GM23338 (cell line): ENCODE measurements at regions not wholly inside any gene's neighbourhood (a gene's known extent, or its start where the extent isn't known, plus 50 kb on each side); places are given as distances from the start of the nearest gene placed in this dataset.

Source experiments
- CREB1 ChIP-seq: fragments of 250-450 bp; sonication (Bioruptor Pico); IDR thresholded peaks from 2 replicates; pipeline ENCODE4 v1.5.0; 2020; ENCODE audit warnings: low read depth, mild to moderate bottlenecking, moderate library complexity
- ETS1 ChIP-seq: IDR thresholded peaks from 2 replicates; pipeline ENCODE4 v1.6.1; 2016; ENCODE audit warnings: antibody characterized with exemption
- EZH2 ChIP-seq: fragments of 200-600 bp; sonication (generic); IDR thresholded peaks from one replicate; pipeline ENCODE4 v1.8.0; 2017; ENCODE audit warnings: antibody characterized with exemption, mild to moderate bottlenecking, low read depth; ENCODE audit not compliant: unreplicated experiment
- EZH2phosphoT487 ChIP-seq: fragments of 200-600 bp; sonication (generic); IDR thresholded peaks from one replicate; pipeline ENCODE4 v1.8.1; 2018; ENCODE audit warnings: antibody characterized with exemption; ENCODE audit not compliant: unreplicated experiment
- JUNB ChIP-seq: IDR thresholded peaks from one replicate; pipeline ENCODE4 v1.6.1; 2016; ENCODE audit warnings: antibody characterized with exemption; ENCODE audit not compliant: unreplicated experiment
- NANOG ChIP-seq: IDR thresholded peaks from 2 replicates; pipeline ENCODE4 v1.6.1; 2016; ENCODE audit warnings: antibody characterized with exemption, borderline replicate concordance
- POLR2AphosphoS5 ChIP-seq: IDR thresholded peaks from 2 replicates; pipeline ENCODE4 v1.6.1; 2016; ENCODE audit warnings: antibody characterized with exemption, low read depth
- REST ChIP-seq: IDR thresholded peaks from one replicate; pipeline ENCODE4 v1.6.1; 2018; ENCODE audit warnings: antibody characterized with exemption; ENCODE audit not compliant: unreplicated experiment
- STAT1 ChIP-seq: IDR thresholded peaks from one replicate; pipeline ENCODE4 v1.6.1; 2016; ENCODE audit warnings: antibody characterized with exemption; ENCODE audit not compliant: unreplicated experiment
- ZNF114 ChIP-seq: fragments of 250-450 bp; sonication (Bioruptor Pico); IDR thresholded peaks from 2 replicates; pipeline ENCODE4 v1.5.0; 2020; ENCODE audit warnings: mild to moderate bottlenecking, moderate library complexity
- ZNF331 ChIP-seq: fragments of 250-450 bp; sonication (Bioruptor Pico); IDR thresholded peaks from 2 replicates; pipeline ENCODE4 v1.5.0; 2020; ENCODE audit warnings: low read depth, mild to moderate bottlenecking, moderate library complexity
- TF ChIP-seq, protein P1 (sequence below), 2 experiments: fragments of 200-600 bp in 1 of 2; sonication (generic) in 1 of 2; conservative IDR thresholded peaks; 2 replicates each; pipeline versions ENCODE4 v1.5.1 to v1.6.1; 2016 to 2017; ENCODE audit warnings: antibody characterized with exemption in 2 of 2, low read depth in 2 of 2, mild to moderate bottlenecking in 2 of 2, moderate library complexity in 1 of 2
- TF ChIP-seq, protein P2 (sequence below): fragments of 250-450 bp; sonication (Bioruptor Pico); IDR thresholded peaks from 2 replicates; pipeline ENCODE4 v1.5.0; 2020; ENCODE audit warnings: mild to moderate bottlenecking, moderate library complexity

GRCh38 chr1:14255233-14255632 is 343.3 kb upstream of the KAZN start:
- TF ChIP-seq CREB1 (CRISPR knock-in tag) (no peak), POLR2AphosphoS5 (no peak), JUNB (no peak), EZH2phosphoT487 (no peak), REST (no peak), ETS1 (no peak), EZH2 (no peak), NANOG (no peak), STAT1 (no peak), ZNF114 (CRISPR knock-in tag) (no peak), ZNF331 (no peak)
- TF ChIP-seq, protein P1, sequence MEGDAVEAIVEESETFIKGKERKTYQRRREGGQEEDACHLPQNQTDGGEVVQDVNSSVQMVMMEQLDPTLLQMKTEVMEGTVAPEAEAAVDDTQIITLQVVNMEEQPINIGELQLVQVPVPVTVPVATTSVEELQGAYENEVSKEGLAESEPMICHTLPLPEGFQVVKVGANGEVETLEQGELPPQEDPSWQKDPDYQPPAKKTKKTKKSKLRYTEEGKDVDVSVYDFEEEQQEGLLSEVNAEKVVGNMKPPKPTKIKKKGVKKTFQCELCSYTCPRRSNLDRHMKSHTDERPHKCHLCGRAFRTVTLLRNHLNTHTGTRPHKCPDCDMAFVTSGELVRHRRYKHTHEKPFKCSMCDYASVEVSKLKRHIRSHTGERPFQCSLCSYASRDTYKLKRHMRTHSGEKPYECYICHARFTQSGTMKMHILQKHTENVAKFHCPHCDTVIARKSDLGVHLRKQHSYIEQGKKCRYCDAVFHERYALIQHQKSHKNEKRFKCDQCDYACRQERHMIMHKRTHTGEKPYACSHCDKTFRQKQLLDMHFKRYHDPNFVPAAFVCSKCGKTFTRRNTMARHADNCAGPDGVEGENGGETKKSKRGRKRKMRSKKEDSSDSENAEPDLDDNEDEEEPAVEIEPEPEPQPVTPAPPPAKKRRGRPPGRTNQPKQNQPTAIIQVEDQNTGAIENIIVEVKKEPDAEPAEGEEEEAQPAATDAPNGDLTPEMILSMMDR (conservative IDR thresholded peaks at IDR 0.05; ENCODE audit: low read depth in 2 of 2): no peak
- TF ChIP-seq, protein P2, sequence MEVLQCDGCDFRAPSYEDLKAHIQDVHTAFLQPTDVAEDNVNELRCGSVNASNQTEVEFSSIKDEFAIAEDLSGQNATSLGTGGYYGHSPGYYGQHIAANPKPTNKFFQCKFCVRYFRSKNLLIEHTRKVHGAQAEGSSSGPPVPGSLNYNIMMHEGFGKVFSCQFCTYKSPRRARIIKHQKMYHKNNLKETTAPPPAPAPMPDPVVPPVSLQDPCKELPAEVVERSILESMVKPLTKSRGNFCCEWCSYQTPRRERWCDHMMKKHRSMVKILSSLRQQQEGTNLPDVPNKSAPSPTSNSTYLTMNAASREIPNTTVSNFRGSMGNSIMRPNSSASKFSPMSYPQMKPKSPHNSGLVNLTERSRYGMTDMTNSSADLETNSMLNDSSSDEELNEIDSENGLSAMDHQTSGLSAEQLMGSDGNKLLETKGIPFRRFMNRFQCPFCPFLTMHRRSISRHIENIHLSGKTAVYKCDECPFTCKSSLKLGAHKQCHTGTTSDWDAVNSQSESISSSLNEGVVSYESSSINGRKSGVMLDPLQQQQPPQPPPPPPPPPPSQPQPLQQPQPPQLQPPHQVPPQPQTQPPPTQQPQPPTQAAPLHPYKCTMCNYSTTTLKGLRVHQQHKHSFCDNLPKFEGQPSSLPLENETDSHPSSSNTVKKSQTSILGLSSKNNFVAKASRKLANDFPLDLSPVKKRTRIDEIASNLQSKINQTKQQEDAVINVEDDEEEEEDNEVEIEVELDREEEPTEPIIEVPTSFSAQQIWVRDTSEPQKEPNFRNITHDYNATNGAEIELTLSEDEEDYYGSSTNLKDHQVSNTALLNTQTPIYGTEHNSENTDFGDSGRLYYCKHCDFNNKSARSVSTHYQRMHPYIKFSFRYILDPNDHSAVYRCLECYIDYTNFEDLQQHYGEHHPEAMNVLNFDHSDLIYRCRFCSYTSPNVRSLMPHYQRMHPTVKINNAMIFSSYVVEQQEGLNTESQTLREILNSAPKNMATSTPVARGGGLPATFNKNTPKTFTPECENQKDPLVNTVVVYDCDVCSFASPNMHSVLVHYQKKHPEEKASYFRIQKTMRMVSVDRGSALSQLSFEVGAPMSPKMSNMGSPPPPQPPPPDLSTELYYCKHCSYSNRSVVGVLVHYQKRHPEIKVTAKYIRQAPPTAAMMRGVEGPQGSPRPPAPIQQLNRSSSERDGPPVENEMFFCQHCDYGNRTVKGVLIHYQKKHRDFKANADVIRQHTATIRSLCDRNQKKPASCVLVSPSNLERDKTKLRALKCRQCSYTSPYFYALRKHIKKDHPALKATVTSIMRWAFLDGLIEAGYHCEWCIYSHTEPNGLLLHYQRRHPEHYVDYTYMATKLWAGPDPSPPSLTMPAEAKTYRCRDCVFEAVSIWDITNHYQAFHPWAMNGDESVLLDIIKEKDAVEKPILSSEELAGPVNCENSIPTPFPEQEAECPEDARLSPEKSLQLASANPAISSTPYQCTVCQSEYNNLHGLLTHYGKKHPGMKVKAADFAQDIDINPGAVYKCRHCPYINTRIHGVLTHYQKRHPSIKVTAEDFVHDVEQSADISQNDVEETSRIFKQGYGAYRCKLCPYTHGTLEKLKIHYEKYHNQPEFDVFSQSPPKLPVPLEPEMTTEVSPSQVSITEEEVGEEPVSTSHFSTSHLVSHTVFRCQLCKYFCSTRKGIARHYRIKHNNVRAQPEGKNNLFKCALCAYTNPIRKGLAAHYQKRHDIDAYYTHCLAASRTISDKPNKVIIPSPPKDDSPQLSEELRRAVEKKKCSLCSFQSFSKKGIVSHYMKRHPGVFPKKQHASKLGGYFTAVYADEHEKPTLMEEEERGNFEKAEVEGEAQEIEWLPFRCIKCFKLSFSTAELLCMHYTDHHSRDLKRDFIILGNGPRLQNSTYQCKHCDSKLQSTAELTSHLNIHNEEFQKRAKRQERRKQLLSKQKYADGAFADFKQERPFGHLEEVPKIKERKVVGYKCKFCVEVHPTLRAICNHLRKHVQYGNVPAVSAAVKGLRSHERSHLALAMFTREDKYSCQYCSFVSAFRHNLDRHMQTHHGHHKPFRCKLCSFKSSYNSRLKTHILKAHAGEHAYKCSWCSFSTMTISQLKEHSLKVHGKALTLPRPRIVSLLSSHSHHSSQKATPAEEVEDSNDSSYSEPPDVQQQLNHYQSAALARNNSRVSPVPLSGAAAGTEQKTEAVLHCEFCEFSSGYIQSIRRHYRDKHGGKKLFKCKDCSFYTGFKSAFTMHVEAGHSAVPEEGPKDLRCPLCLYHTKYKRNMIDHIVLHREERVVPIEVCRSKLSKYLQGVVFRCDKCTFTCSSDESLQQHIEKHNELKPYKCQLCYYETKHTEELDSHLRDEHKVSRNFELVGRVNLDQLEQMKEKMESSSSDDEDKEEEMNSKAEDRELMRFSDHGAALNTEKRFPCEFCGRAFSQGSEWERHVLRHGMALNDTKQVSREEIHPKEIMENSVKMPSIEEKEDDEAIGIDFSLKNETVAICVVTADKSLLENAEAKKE (CRISPR knock-in tag): no peak
